ENCODE measurements at regions not wholly inside any gene's neighbourhood (a gene's known extent, or its start where the extent isn't known, plus 50 kb on each side); places are given as distances from the start of the nearest gene placed in this dataset.

DNA sequence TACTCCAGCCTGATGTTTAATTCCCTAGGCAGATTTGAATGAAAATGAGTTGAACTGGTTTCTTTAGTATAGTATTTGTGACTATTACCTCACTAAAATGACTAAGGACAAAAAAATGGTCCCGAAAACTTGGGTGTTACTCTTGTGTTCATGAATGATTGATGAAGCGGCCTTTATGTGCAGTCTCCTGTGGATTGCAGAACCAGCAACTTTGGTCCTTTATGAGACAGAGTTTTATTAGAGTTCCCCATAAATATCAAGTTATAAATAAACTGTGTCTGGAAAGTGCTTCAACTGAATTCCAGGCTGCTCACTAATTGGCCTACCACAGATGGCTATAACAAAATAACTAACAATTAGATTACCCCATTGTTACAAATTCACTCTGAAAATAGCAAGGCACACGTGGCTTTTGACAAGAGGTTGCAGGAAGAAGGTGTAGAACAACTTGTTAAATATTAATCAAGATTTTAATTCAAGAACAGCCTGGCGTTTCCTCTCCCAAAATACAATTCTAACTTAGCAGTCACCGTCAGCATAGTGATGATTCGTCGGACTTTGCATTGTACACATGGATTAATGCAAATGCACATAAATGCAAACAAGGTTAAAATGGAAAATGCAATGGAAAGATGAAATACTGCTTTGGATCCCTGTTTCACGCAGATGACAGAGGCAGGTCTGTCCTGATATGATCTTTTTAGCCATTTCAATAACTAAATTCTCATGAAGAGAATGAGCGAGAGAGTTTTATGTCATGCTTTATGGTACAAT, 567.3 kb upstream of the ZNF717 start:
- no peak overlapping the region for H3K27ac ChIP-seq (ENCODE audit: low read length)
- H3K4me1 ChIP-seq (ENCODE audit: control insufficient read depth, insufficient read depth, low read length), result no peaks in the 10 kb centered on the region
- in situ Hi-C loops (cut with HindIII; ENCODE audit: low pct_unique_long_range_greater_than_20kb, low sequenced_read_pairs) (no loop called here), intact Hi-C loops (cut with micrococcal nuclease; ENCODE audit: unreplicated experiment) (no loop called here)
- ChIA-PET POLR2A (no interaction called here), CTCF (no interaction called here)
- no peaks in the 10 kb centered on the region for H3K27me3 ChIP-seq (ENCODE audit: control insufficient read depth, insufficient read depth, low read length)
- no peaks in the 10 kb centered on the region for H3K9me3 ChIP-seq (ENCODE audit: control insufficient read depth, insufficient read depth, low read depth, low read length)
- no peaks in the 10 kb centered on the region for H3K36me3 ChIP-seq (ENCODE audit: control insufficient read depth, insufficient read depth, low read length)
- H3K4me3 ChIP-seq (ENCODE audit: low read depth in 2 of 2, low read length in 2 of 2), result no peak overlapping the region
- DNase-seq (ENCODE audit: low read depth, low spot score) (no peak), ATAC-seq (no peak)
- BruUV-seq (replicated peaks), result no TSS peak
- TF ChIP-seq TCF7L2 (IDR thresholded peaks at IDR 0.05; ENCODE audit: low read depth, low read length), result no peak
- TF ChIP-seq, protein P1, sequence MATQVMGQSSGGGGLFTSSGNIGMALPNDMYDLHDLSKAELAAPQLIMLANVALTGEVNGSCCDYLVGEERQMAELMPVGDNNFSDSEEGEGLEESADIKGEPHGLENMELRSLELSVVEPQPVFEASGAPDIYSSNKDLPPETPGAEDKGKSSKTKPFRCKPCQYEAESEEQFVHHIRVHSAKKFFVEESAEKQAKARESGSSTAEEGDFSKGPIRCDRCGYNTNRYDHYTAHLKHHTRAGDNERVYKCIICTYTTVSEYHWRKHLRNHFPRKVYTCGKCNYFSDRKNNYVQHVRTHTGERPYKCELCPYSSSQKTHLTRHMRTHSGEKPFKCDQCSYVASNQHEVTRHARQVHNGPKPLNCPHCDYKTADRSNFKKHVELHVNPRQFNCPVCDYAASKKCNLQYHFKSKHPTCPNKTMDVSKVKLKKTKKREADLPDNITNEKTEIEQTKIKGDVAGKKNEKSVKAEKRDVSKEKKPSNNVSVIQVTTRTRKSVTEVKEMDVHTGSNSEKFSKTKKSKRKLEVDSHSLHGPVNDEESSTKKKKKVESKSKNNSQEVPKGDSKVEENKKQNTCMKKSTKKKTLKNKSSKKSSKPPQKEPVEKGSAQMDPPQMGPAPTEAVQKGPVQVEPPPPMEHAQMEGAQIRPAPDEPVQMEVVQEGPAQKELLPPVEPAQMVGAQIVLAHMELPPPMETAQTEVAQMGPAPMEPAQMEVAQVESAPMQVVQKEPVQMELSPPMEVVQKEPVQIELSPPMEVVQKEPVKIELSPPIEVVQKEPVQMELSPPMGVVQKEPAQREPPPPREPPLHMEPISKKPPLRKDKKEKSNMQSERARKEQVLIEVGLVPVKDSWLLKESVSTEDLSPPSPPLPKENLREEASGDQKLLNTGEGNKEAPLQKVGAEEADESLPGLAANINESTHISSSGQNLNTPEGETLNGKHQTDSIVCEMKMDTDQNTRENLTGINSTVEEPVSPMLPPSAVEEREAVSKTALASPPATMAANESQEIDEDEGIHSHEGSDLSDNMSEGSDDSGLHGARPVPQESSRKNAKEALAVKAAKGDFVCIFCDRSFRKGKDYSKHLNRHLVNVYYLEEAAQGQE (IDR thresholded peaks at IDR 0.05; ENCODE audit: insufficient read depth in 1 of 2, low read depth in 2 of 2, low read length in 1 of 2), result no peak
- no peak for TF ChIP-seq POLR2AphosphoS5 (IDR thresholded peaks at IDR 0.05; ENCODE audit: low read depth, low read length)
- TF ChIP-seq SIN3A (IDR thresholded peaks at IDR 0.05; ENCODE audit: borderline replicate concordance, insufficient read depth, low read depth, low read length), result no peak
- TF ChIP-seq, protein P2, sequence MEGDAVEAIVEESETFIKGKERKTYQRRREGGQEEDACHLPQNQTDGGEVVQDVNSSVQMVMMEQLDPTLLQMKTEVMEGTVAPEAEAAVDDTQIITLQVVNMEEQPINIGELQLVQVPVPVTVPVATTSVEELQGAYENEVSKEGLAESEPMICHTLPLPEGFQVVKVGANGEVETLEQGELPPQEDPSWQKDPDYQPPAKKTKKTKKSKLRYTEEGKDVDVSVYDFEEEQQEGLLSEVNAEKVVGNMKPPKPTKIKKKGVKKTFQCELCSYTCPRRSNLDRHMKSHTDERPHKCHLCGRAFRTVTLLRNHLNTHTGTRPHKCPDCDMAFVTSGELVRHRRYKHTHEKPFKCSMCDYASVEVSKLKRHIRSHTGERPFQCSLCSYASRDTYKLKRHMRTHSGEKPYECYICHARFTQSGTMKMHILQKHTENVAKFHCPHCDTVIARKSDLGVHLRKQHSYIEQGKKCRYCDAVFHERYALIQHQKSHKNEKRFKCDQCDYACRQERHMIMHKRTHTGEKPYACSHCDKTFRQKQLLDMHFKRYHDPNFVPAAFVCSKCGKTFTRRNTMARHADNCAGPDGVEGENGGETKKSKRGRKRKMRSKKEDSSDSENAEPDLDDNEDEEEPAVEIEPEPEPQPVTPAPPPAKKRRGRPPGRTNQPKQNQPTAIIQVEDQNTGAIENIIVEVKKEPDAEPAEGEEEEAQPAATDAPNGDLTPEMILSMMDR (IDR thresholded peaks at IDR 0.05), result no peak

DNA sequence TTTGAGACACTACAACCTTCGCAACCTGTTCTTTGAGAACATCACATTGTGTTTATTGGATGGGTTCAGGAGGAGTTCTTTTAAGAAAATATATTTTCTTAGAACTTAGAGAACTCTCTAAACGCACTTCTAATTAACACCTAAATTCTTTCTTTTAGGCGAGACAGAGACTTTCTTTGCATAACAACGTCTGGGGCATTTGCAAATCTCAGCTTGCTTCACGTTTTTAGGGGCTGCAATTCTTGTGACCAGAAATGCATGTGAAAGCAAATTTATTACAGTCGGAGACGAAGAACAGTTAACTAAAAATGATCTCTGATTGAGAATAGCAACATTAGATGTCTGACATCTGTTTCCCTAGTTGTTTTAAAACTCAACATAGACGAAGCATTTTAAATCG, 568.3 kb upstream of the ZNF717 start:
- DNase-seq (ENCODE audit: low read depth, low spot score), result no peak
- Histone ChIP-seq H3K27ac (ENCODE audit: low read length) (no peak overlapping the region), H3K4me3 (ENCODE audit: low read depth in 2 of 2, low read length in 2 of 2) (no peak overlapping the region), H3K9me3 (ENCODE audit: control insufficient read depth, insufficient read depth, low read depth, low read length) (no peaks in the 10 kb centered on the region), H3K36me3 (ENCODE audit: control insufficient read depth, insufficient read depth, low read length) (no peaks in the 10 kb centered on the region), H3K27me3 (ENCODE audit: control insufficient read depth, insufficient read depth, low read length) (no peaks in the 10 kb centered on the region), H3K4me1 (ENCODE audit: control insufficient read depth, insufficient read depth, low read length) (no peaks in the 10 kb centered on the region)
- no peak for ATAC-seq
- intact Hi-C loops (cut with micrococcal nuclease; ENCODE audit: unreplicated experiment) (no loop called here), in situ Hi-C loops (cut with HindIII; ENCODE audit: low pct_unique_long_range_greater_than_20kb, low sequenced_read_pairs) (no loop called here)
- TF ChIP-seq, protein P2 (IDR thresholded peaks at IDR 0.05), result no peak
- TF ChIP-seq, protein P1 (IDR thresholded peaks at IDR 0.05; ENCODE audit: insufficient read depth in 1 of 2, low read depth in 2 of 2, low read length in 1 of 2), result no peak
- TF ChIP-seq POLR2AphosphoS5 (IDR thresholded peaks at IDR 0.05; ENCODE audit: low read depth, low read length) (no peak), TCF7L2 (IDR thresholded peaks at IDR 0.05; ENCODE audit: low read depth, low read length) (no peak), SIN3A (IDR thresholded peaks at IDR 0.05; ENCODE audit: borderline replicate concordance, insufficient read depth, low read depth, low read length) (no peak)
- BruUV-seq (replicated peaks), result no TSS peak
- POLR2A ChIA-PET, result no interaction called here
- CTCF ChIA-PET, result no interaction called here

All from Panc1 (cell line).